H9 (cell line): ENCODE measurements at regions not wholly inside any gene's neighbourhood (a gene's known extent, or its start where the extent isn't known, plus 50 kb on each side); places are given as distances from the start of the nearest gene placed in this dataset.
"Not testable (repeated sequence)": the region's sequence is repeated elsewhere in the genome, so short reads cannot be mapped to it uniquely, and the experiment has no call there.

Source experiments
- DNase-seq: peaks from one replicate; pipeline ENCODE4 v3.0.0-alpha.2; 2017
- H2AFZ ChIP-seq: one replicate; pipeline ENCODE4 v1.6.1; 2013; ENCODE audit warnings: mild to moderate bottlenecking, low read length, control low read depth, moderate library complexity
- H2AK5ac ChIP-seq: 2 replicates; pipeline ENCODE4 v1.6.1; 2013; ENCODE audit warnings: low read length, control low read depth, mixed read lengths; ENCODE audit not compliant: insufficient read length
- H2BK120ac ChIP-seq: one replicate; pipeline ENCODE4 v1.6.1; 2013; ENCODE audit warnings: low read depth, mild to moderate bottlenecking, low read length, control low read depth, inconsistent platforms; ENCODE audit not compliant: poor library complexity, severe bottlenecking
- H2BK12ac ChIP-seq: 2 replicates; pipeline ENCODE4 v1.6.1; 2013; ENCODE audit warnings: low read length, control low read depth, mixed read lengths, low read depth; ENCODE audit not compliant: insufficient read length
- H2BK15ac ChIP-seq: 2 replicates; pipeline ENCODE4 v1.6.1; 2013; ENCODE audit warnings: low read depth, low read length, control low read depth
- H2BK20ac ChIP-seq: one replicate; pipeline ENCODE4 v1.6.1; 2013; ENCODE audit warnings: low read depth, mild to moderate bottlenecking, low read length, control low read depth, inconsistent platforms; ENCODE audit not compliant: poor library complexity, severe bottlenecking
- H2BK5ac ChIP-seq: 2 replicates; pipeline ENCODE4 v1.6.1; 2013; ENCODE audit warnings: low read length, control low read depth, mixed read lengths; ENCODE audit not compliant: insufficient read length
- H3K14ac ChIP-seq: 2 replicates; pipeline ENCODE4 v1.6.1; 2013; ENCODE audit warnings: low read length, control low read depth; ENCODE audit not compliant: insufficient read depth
- H3K18ac ChIP-seq: 2 replicates; pipeline ENCODE4 v1.6.1; 2013; ENCODE audit warnings: low read depth, mild to moderate bottlenecking, mixed read lengths, low read length, control low read depth; ENCODE audit not compliant: insufficient read length
- H3K23ac ChIP-seq: 2 replicates; pipeline ENCODE4 v1.6.1; 2013; ENCODE audit warnings: low read length, control low read depth, mixed read lengths, low read depth; ENCODE audit not compliant: insufficient read length
- H3K23me2 ChIP-seq: 2 replicates; pipeline ENCODE4 v1.6.1; 2013; ENCODE audit warnings: low read depth, mild to moderate bottlenecking, mixed read lengths, low read length, control low read depth; ENCODE audit not compliant: insufficient read length, poor library complexity, severe bottlenecking
- H3K27ac ChIP-seq: 2 replicates; pipeline ENCODE4 v1.5.1; 2013; ENCODE audit warnings: low read length, control low read depth, mixed read lengths, low read depth; ENCODE audit not compliant: insufficient read length
- H3K27me3 ChIP-seq: 2 replicates; pipeline ENCODE4 v1.6.1; 2013; ENCODE audit warnings: low read length, control low read depth, inconsistent platforms; ENCODE audit not compliant: insufficient read depth
- H3K4ac ChIP-seq: 2 replicates; pipeline ENCODE4 v1.6.1; 2013; ENCODE audit warnings: low read depth, mild to moderate bottlenecking, control low read depth, inconsistent platforms, low read length, moderate library complexity
- H3K4me1 ChIP-seq: 2 replicates; pipeline ENCODE4 v1.6.1; 2013; ENCODE audit warnings: low read length, control low read depth, inconsistent platforms; ENCODE audit not compliant: insufficient read depth
- H3K4me2 ChIP-seq: 2 replicates; pipeline ENCODE4 v1.6.1; 2013; ENCODE audit warnings: low read length, control low read depth, mixed read lengths; ENCODE audit not compliant: insufficient read length, insufficient read depth
- H3K56ac ChIP-seq: 2 replicates; pipeline ENCODE4 v1.6.1; 2013; ENCODE audit warnings: low read depth, mild to moderate bottlenecking, mixed read lengths, low read length, control low read depth; ENCODE audit not compliant: insufficient read length
- H3K79me1 ChIP-seq: 2 replicates; pipeline ENCODE4 v1.6.1; 2013; ENCODE audit warnings: low read depth, mild to moderate bottlenecking, moderate library complexity, low read length, control low read depth, inconsistent platforms; ENCODE audit not compliant: insufficient read depth, poor library complexity, severe bottlenecking
- H3K79me2 ChIP-seq: 2 replicates; pipeline ENCODE4 v1.6.1; 2013; ENCODE audit warnings: low read length, control low read depth, inconsistent platforms; ENCODE audit not compliant: insufficient read depth
- H3K9ac ChIP-seq: 2 replicates; pipeline ENCODE4 v1.6.1; 2013; ENCODE audit warnings: low read length, control low read depth, mixed read lengths; ENCODE audit not compliant: insufficient read length; ENCODE audit errors: extremely low read depth
- H3K9me3 ChIP-seq: one replicate; pipeline ENCODE4 v1.6.1; 2013; ENCODE audit warnings: low read depth, low read length, inconsistent platforms; ENCODE audit not compliant: control insufficient read depth
- H3T11ph ChIP-seq: one replicate; pipeline ENCODE4 v1.6.1; 2013; ENCODE audit warnings: mild to moderate bottlenecking, low read length, control low read depth, inconsistent platforms
- H4K20me1 ChIP-seq: one replicate; pipeline ENCODE4 v1.6.1; 2013; ENCODE audit not compliant: control insufficient read depth, insufficient read length, insufficient read depth
- H4K5ac ChIP-seq: 2 replicates; pipeline ENCODE4 v1.6.1; 2013; ENCODE audit warnings: low read depth, mild to moderate bottlenecking, mixed read lengths, low read length, control low read depth; ENCODE audit not compliant: insufficient read length
- H4K8ac ChIP-seq: replicated peaks from 2 replicates; pipeline ENCODE4 v1.6.1; 2013; ENCODE audit warnings: low read length, control low read depth, mixed read lengths, low read depth; ENCODE audit not compliant: insufficient read length
- H4K91ac ChIP-seq: 2 replicates; pipeline ENCODE4 v1.6.1; 2013; ENCODE audit warnings: low read depth, mild to moderate bottlenecking, moderate library complexity, mixed read lengths, low read length, control low read depth; ENCODE audit not compliant: insufficient read length
- H3K27ac Mint-ChIP-seq, 3 experiments: 2 replicates in 2 of 3; 3 replicates in 1 of 3; pipeline ENCODE4 v1.8.0; 2020 to 2021; ENCODE audit warnings: mixed read lengths in 3 of 3, mild to moderate bottlenecking in 1 of 3, moderate library complexity in 1 of 3
- H3K27me3 Mint-ChIP-seq: 2 replicates; pipeline ENCODE4 v1.8.0; 2021; ENCODE audit warnings: low read depth, mild to moderate bottlenecking, moderate library complexity, mixed read lengths
- H3K36me3 Mint-ChIP-seq, 3 experiments: 2 replicates in 2 of 3; 3 replicates in 1 of 3; pipeline ENCODE4 v1.8.0; 2020 to 2021; ENCODE audit warnings: low read depth in 3 of 3, mixed read lengths in 3 of 3; ENCODE audit not compliant: insufficient read depth in 1 of 3
- H3K4me1 Mint-ChIP-seq, 2 experiments: 2 replicates each; pipeline ENCODE4 v1.8.0; 2020; ENCODE audit warnings: mixed read lengths in 2 of 2
- H3K4me3 Mint-ChIP-seq, 2 experiments: 2 replicates in 1 of 2; 3 replicates in 1 of 2; pipeline ENCODE4 v1.8.0; 2020 to 2021; ENCODE audit warnings: mild to moderate bottlenecking in 2 of 2, mixed read lengths in 2 of 2, moderate library complexity in 1 of 2
- H3K9me3 Mint-ChIP-seq, 2 experiments: 2 replicates in 1 of 2; 3 replicates in 1 of 2; pipeline ENCODE4 v1.8.0; 2020; ENCODE audit warnings: mild to moderate bottlenecking in 2 of 2, mixed read lengths in 2 of 2, moderate library complexity in 1 of 2
- WGBS: extraction: QIAGEN DNeasy Blood & Tissue Kit; methylation state at CpG from one replicate; pipeline ENCODE4 v1.1.7; 2013; ENCODE audit warnings: missing lambda C conversion rate, low lambda C conversion rate, mixed read lengths; ENCODE audit not compliant: insufficient read length; ENCODE audit errors: extremely low coverage; 5-methylcytosine and 5-hydroxymethylcytosine counted together

GRCh38 chr6:67920040-67920439 is 715.0 kb upstream of the ADGRB3 start:
- not testable (repeated sequence) for H2BK20ac ChIP-seq, H3K4me1 Mint-ChIP-seq, H2BK120ac ChIP-seq, H3K4me1 ChIP-seq, H4K5ac ChIP-seq, H2BK5ac ChIP-seq, H3K9me3 ChIP-seq, H4K20me1 ChIP-seq, H3K23me2 ChIP-seq, H3K14ac ChIP-seq, H2AK5ac ChIP-seq, H4K8ac ChIP-seq, H3K36me3 Mint-ChIP-seq, H3T11ph ChIP-seq, H3K27me3 ChIP-seq, H2BK15ac ChIP-seq, H4K91ac ChIP-seq, H3K27ac Mint-ChIP-seq, H3K56ac ChIP-seq, H2AFZ ChIP-seq, H3K79me2 ChIP-seq, H3K4ac ChIP-seq, H3K9me3 Mint-ChIP-seq, DNase-seq, H3K9ac ChIP-seq, H3K4me3 Mint-ChIP-seq, H2BK12ac ChIP-seq, H3K23ac ChIP-seq, H3K27ac ChIP-seq, H3K18ac ChIP-seq, H3K27me3 Mint-ChIP-seq, H3K4me2 ChIP-seq, H3K79me1 ChIP-seq
- WGBS: no CpG with 5 or more reads among the region's 1 CpG
